Neural crest cell (in vitro differentiated cells): ENCODE measurements at regions not wholly inside any gene's neighbourhood (a gene's known extent, or its start where the extent isn't known, plus 50 kb on each side); places are given as distances from the start of the nearest gene placed in this dataset.
A peak's percentile ranks its signal among the peaks of the same experiment; 100 is the strongest.

Experiments
- DNase-seq: peaks from one replicate; pipeline ENCODE4 v3.0.0; 2021; ENCODE audit warnings: low read depth, mixed read lengths, low spot score
- H3K27ac Mint-ChIP-seq: one replicate; pipeline ENCODE4 v1.8.0; 2021; ENCODE audit warnings: mild to moderate bottlenecking, mixed read lengths; ENCODE audit not compliant: unreplicated experiment
- H3K27me3 Mint-ChIP-seq: 2 replicates; pipeline ENCODE4 v1.8.0; 2021; ENCODE audit warnings: low read depth, mild to moderate bottlenecking, mixed read lengths
- H3K36me3 Mint-ChIP-seq: 2 replicates; pipeline ENCODE4 v1.8.0; 2021; ENCODE audit warnings: low read depth, mild to moderate bottlenecking, mixed read lengths
- H3K4me1 Mint-ChIP-seq: 2 replicates; pipeline ENCODE4 v1.8.0; 2021; ENCODE audit warnings: mixed read lengths
- H3K4me3 Mint-ChIP-seq: one replicate; pipeline ENCODE4 v1.8.0; 2021; ENCODE audit warnings: mild to moderate bottlenecking, mixed read lengths
- H3K9me3 Mint-ChIP-seq: 2 replicates; pipeline ENCODE4 v1.8.0; 2021; ENCODE audit warnings: mixed read lengths
- TF ChIP-seq, protein P1 (sequence below): fragments of 200-600 bp; sonication (generic); conservative IDR thresholded peaks from 2 replicates; pipeline ENCODE4 v1.5.0; 2021; ENCODE audit warnings: antibody characterized with exemption, mild to moderate bottlenecking

DNA sequence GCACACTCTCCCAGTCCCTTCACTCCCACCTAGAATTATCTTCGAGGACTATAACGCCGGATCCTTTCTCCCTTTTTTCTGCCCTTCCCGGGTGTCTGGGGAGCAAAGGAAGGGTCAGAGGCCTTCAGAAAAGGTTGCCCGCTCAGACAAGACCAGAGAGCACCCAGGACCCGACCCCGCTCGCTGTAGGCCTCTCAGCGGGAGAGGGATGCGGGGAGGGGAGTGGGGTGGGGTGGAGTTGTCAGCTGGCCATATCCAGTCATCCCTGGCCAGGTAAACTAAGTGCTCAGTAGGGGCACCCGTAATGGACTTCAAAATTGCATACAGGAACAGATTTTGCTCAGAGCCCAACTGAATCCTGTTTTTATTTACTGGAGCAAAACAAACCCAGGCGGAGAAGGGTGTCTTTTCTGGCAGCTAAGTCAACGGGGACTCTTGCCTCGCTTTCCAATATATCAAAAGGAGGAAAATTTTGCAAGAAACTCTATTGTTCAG is 65.0 kb downstream of the NOL4 start:
- Mint-ChIP-seq H3K4me3 (peak overlapping the region; percentile 86), H3K9me3 (no peaks in the 10 kb centered on the region), H3K27me3 (peaks cover 26% of the 10 kb centered on the region), H3K36me3 (no peaks in the 10 kb centered on the region), H3K4me1 (peaks cover 7% of the 10 kb centered on the region), H3K27ac (peak overlapping the region; percentile 70)
- TF ChIP-seq, protein P1, sequence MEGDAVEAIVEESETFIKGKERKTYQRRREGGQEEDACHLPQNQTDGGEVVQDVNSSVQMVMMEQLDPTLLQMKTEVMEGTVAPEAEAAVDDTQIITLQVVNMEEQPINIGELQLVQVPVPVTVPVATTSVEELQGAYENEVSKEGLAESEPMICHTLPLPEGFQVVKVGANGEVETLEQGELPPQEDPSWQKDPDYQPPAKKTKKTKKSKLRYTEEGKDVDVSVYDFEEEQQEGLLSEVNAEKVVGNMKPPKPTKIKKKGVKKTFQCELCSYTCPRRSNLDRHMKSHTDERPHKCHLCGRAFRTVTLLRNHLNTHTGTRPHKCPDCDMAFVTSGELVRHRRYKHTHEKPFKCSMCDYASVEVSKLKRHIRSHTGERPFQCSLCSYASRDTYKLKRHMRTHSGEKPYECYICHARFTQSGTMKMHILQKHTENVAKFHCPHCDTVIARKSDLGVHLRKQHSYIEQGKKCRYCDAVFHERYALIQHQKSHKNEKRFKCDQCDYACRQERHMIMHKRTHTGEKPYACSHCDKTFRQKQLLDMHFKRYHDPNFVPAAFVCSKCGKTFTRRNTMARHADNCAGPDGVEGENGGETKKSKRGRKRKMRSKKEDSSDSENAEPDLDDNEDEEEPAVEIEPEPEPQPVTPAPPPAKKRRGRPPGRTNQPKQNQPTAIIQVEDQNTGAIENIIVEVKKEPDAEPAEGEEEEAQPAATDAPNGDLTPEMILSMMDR, result no peak
- DNase-seq, result no peak

- Mint-ChIP-seq H3K9me3 (no peaks in the 10 kb centered on the region), H3K27ac (peak overlapping the region; percentile 70), H3K36me3 (no peaks in the 10 kb centered on the region), H3K27me3 (peaks cover 26% of the 10 kb centered on the region), H3K4me3 (peak overlapping the region; percentile 86), H3K4me1 (peaks cover 7% of the 10 kb centered on the region)
- TF ChIP-seq, protein P1, result peak; percentile 53
- peak; percentile 67 for DNase-seq
These were observed 65.6 kb downstream of the NOL4 start for GRCh38 chr18:34158881-34159690.

DNA sequence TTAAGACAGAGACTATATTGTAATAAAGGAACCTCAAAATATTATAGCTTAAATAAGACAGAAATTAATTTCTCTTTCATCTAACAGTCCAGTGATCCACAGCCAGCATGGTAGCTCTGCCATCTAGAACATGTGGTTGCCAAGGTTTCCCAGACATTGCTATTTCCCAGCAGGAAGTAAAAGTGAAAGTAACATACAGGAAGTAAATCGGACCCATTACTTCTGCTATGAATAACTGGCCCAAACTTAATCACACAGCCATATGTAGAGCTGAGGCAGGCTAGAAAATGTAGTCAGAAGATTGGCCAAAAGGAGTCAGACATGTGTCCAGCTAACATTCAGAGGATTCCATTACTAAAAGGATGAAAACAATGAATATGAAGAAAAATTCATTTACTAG is 71.0 kb downstream of the NOL4 start:
- TF ChIP-seq, protein P1, result no peak
- Mint-ChIP-seq H3K27me3 (peaks cover 25% of the 10 kb centered on the region), H3K36me3 (no peaks in the 10 kb centered on the region), H3K4me3 (no peak overlapping the region), H3K27ac (no peak overlapping the region), H3K9me3 (no peaks in the 10 kb centered on the region), H3K4me1 (peaks cover 2% of the 10 kb centered on the region)
- DNase-seq, result no peak

- H3K9me3 Mint-ChIP-seq, result peaks cover under 1% of the 10 kb centered on the region
- no peak for DNase-seq
- H3K4me3 Mint-ChIP-seq, result no peak overlapping the region
- no peak overlapping the region for H3K27ac Mint-ChIP-seq
- no peaks in the 10 kb centered on the region for H3K4me1 Mint-ChIP-seq
- H3K27me3 Mint-ChIP-seq, result no peaks in the 10 kb centered on the region
- H3K36me3 Mint-ChIP-seq, result no peaks in the 10 kb centered on the region
- TF ChIP-seq, protein P1, result no peak
These were observed 93.7 kb downstream of the NOL4 start for GRCh38 chr18:34131006-34131405.

DNA sequence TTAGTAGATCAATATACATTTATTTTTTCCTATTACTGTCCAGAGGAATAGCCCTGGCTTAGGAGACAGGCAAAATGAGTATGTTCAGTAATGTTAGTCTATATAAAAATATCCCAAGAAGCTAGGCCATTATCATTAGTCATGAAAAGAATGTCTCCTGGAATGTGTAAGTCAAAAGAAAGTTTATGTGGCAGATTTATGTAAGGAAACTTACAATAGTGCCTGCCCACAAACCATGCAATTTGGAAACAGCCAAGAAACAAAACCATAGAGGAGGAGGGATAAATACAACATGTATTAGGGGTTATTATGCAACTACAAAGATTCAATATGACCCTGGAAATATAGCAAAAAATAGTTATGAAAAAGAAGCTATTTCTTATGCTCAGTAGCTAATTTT is 96.3 kb downstream of the NOL4 start:
- no peaks in the 10 kb centered on the region for H3K9me3 Mint-ChIP-seq
- no peaks in the 10 kb centered on the region for H3K36me3 Mint-ChIP-seq
- H3K4me1 Mint-ChIP-seq, result no peaks in the 10 kb centered on the region
- no peak overlapping the region for H3K4me3 Mint-ChIP-seq
- H3K27me3 Mint-ChIP-seq, result no peaks in the 10 kb centered on the region
- H3K27ac Mint-ChIP-seq, result no peak overlapping the region
- no peak for DNase-seq
- TF ChIP-seq, protein P1, result no peak
